Mesodermal cell (in vitro differentiated cells): ENCODE measurements at regions not wholly inside any gene's neighbourhood (a gene's known extent, or its start where the extent isn't known, plus 50 kb on each side); places are given as distances from the start of the nearest gene placed in this dataset.

Experiments used
- H3K27ac ChIP-seq: 2 replicates; pipeline ENCODE4 v1.7.0; 2013; ENCODE audit warnings: mild to moderate bottlenecking, low read depth, low read length, moderate library complexity; ENCODE audit not compliant: severe bottlenecking
- H3K36me3 ChIP-seq: 2 replicates; pipeline ENCODE4 v1.7.1; 2013; ENCODE audit warnings: mild to moderate bottlenecking, low read length, moderate library complexity; ENCODE audit not compliant: control insufficient read depth, insufficient read depth
- H3K4me1 ChIP-seq: one replicate; pipeline ENCODE4 v1.7.1; 2013; ENCODE audit warnings: mild to moderate bottlenecking, low read length; ENCODE audit not compliant: insufficient read depth, control insufficient read depth, poor library complexity, severe bottlenecking
- H3K4me3 ChIP-seq: 2 replicates; pipeline ENCODE4 v1.7.0; 2013; ENCODE audit warnings: low read length, control low read depth, mild to moderate bottlenecking; ENCODE audit not compliant: insufficient read depth, poor library complexity, severe bottlenecking; ENCODE audit errors: extremely low read depth
- H3K9me3 ChIP-seq: 2 replicates; pipeline ENCODE4 v1.7.1; 2013; ENCODE audit warnings: mild to moderate bottlenecking, low read length, moderate library complexity; ENCODE audit not compliant: control insufficient read depth
- WGBS, 2 experiments: methylation state at CpG; one replicate each; pipeline ENCODE4 v1.1.5; 2013; ENCODE audit warnings: missing lambda C conversion rate in 2 of 2; ENCODE audit not compliant: insufficient coverage in 2 of 2; 5-methylcytosine and 5-hydroxymethylcytosine counted together

- peaks cover 12% of the 10 kb centered on the region for H3K9me3 ChIP-seq
- H3K4me1 ChIP-seq, result no peaks in the 10 kb centered on the region
- no peak overlapping the region for H3K4me3 ChIP-seq
- WGBS, 2 experiments, result 71 to 100% methylated on average over 1 of the region's 3 CpGs
- no peaks in the 10 kb centered on the region for H3K36me3 ChIP-seq
- H3K27ac ChIP-seq, result no peak overlapping the region
Observed at GRCh38 chr16:62137996-62138395, 101.8 kb upstream of the CDH8 start.

DNA sequence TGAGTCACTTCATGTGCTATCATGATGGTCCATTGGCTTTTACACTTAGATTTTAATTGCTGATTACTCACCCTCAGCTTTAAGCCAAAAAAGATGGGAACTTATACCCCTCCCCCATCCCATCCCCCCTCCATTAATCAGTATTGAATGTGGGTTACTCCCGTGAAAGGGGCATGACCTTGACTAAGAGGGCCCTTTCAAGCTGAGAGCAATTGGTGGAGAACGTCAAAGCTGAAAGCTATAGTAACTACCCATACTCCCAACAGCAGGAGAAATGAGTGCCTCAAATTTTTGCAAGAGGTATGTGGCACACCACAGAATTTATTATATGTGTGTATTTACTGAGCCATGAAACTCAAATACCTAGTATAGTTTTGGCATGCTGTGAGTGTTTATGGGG is 99.7 kb upstream of the CDH8 start:
- no peak overlapping the region for H3K27ac ChIP-seq
- peaks cover 12% of the 10 kb centered on the region for H3K9me3 ChIP-seq
- no CpG with 5 or more reads among the region's 2 CpGs for WGBS, 2 experiments
- H3K36me3 ChIP-seq, result no peaks in the 10 kb centered on the region
- no peak overlapping the region for H3K4me3 ChIP-seq
- no peaks in the 10 kb centered on the region for H3K4me1 ChIP-seq

- no peaks in the 10 kb centered on the region for H3K4me1 ChIP-seq
Observed at GRCh38 chr16:62135446-62135845, 99.2 kb upstream of the CDH8 start.

DNA sequence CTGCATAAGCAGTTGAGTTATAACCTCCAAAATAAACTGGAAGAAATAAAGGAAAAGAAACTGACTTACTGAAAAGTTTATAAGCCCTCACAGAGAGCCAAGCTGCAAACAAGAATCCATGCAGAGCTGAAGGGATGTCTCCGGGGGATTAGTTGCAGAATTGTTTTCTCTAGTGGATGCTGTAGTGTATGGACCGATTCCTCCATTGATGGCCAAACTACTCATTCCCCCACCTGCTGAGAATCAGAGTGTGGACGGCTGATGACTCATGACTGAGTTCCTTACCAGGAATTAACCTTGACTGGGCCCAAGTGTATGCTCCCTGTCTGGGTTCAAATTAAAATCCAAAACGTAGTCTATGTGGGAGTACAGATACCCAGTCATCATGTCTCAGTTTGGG is 93.9 kb upstream of the CDH8 start:
- H3K36me3 ChIP-seq, result no peaks in the 10 kb centered on the region
- H3K27ac ChIP-seq, result no peak overlapping the region
- 60 to 85% methylated on average over 2 to 3 of the region's 4 CpGs for WGBS, 2 experiments
- no peak overlapping the region for H3K4me3 ChIP-seq
- H3K4me1 ChIP-seq, result no peaks in the 10 kb centered on the region
- H3K9me3 ChIP-seq, result peaks cover 12% of the 10 kb centered on the region

More at GRCh38 chr16:62135446-62135845, 99.2 kb upstream of the CDH8 start:
- Histone ChIP-seq H3K27ac (no peak overlapping the region), H3K36me3 (no peaks in the 10 kb centered on the region), H3K4me3 (no peak overlapping the region), H3K9me3 (peaks cover 12% of the 10 kb centered on the region)
- 60% methylated on average over 1 of the region's 1 CpG; no CpG with 5 or more reads in 1 of the 2 experiments for WGBS, 2 experiments

GRCh38 chr16:62105244-62105643 is 69.0 kb upstream of the CDH8 start:
- no peaks in the 10 kb centered on the region for H3K4me1 ChIP-seq
- WGBS, 2 experiments, result no CpG with 5 or more reads among the region's 1 CpG
- no peak overlapping the region for H3K27ac ChIP-seq
- no peaks in the 10 kb centered on the region for H3K9me3 ChIP-seq
- no peak overlapping the region for H3K4me3 ChIP-seq
- H3K36me3 ChIP-seq, result no peaks in the 10 kb centered on the region

GRCh38 chr16:62102588-62102987 is 66.3 kb upstream of the CDH8 start:
- no CpG with 5 or more reads among the region's 1 CpG for WGBS, 2 experiments
- Histone ChIP-seq H3K9me3 (no peaks in the 10 kb centered on the region), H3K36me3 (no peaks in the 10 kb centered on the region), H3K4me1 (no peaks in the 10 kb centered on the region), H3K4me3 (no peak overlapping the region), H3K27ac (no peak overlapping the region)

- Histone ChIP-seq H3K4me1 (no peaks in the 10 kb centered on the region), H3K9me3 (no peaks in the 10 kb centered on the region), H3K27ac (no peak overlapping the region), H3K4me3 (no peak overlapping the region), H3K36me3 (no peaks in the 10 kb centered on the region)
- WGBS, 2 experiments, result 33% methylated on average over 1 of the region's 2 CpGs; no CpG with 5 or more reads in 1 of the 2 experiments
Observed at GRCh38 chr16:62100651-62101050, 64.4 kb upstream of the CDH8 start.

GRCh38 chr16:62089715-62090114 is 53.5 kb upstream of the CDH8 start:
- Histone ChIP-seq H3K27ac (no peak overlapping the region), H3K9me3 (no peaks in the 10 kb centered on the region), H3K36me3 (no peaks in the 10 kb centered on the region), H3K4me3 (no peak overlapping the region), H3K4me1 (no peaks in the 10 kb centered on the region)
- WGBS, 2 experiments, result no CpG with 5 or more reads among the region's 4 CpGs

DNA sequence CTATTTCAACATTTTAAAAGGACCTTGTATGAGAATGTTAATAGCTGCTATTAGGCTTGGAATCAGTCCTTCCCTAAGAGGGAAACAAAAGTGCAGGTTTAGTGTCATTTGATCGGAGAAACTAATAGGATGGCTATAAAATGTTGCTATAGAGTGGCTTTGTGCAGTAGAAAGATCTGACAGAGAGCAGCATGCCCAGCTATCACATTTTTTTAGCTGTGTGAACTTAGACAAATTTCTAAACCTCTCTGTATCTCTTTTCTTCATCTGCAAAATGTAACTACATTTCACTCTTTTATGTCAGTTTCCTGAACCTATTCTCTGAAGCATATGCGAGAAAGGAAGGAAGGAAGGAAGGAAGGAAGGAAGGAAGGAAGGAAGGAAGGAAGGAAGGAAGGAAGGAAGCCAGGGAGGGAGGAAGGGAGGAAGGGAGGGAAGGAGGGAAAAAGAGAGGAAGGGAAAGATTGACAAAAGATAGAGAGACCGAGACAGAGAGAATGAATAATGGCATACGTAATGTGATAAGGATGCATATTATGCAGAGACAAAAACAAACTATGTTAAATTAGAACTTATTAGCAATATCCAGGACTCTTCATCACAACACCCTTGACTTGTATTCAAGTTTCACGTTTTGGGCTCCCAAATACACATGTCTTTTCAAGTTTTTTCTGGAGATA is 52.6 kb upstream of the CDH8 start:
- 77% methylated on average over 3 of the region's 5 CpGs; no CpG with 5 or more reads in 1 of the 2 experiments for WGBS, 2 experiments
- H3K27ac ChIP-seq, result no peak overlapping the region
- H3K4me3 ChIP-seq, result no peak overlapping the region
- H3K36me3 ChIP-seq, result no peaks in the 10 kb centered on the region
- H3K9me3 ChIP-seq, result no peaks in the 10 kb centered on the region
- no peaks in the 10 kb centered on the region for H3K4me1 ChIP-seq
